ENCODE measurements at regions not wholly inside any gene's neighbourhood (a gene's known extent, or its start where the extent isn't known, plus 50 kb on each side); places are given as distances from the start of the nearest gene placed in this dataset.

- no peaks in the 10 kb centered on the region for H3K36me3 ChIP-seq (replicated peaks in 1 of 2; ENCODE audit: control insufficient read depth in 1 of 2, insufficient read depth in 2 of 2, low read length in 2 of 2)
- H3K79me2 ChIP-seq (ENCODE audit: insufficient read depth, low read length), result no peaks in the 10 kb centered on the region
- ATAC-seq (no peak), FAIRE-seq (no peak), DNase-seq (ENCODE audit: low spot score) (no peak)
- no peaks in the 10 kb centered on the region for H4K20me1 ChIP-seq (ENCODE audit: insufficient read depth, low read length)
- no TSS peak for BruUV-seq (replicated peaks)
- ChIA-PET CTCF (ENCODE audit: low intra/inter-chr PET ratio, low total read pairs) (no interaction called here), POLR2A (no interaction called here)
- no peak overlapping the region for H2AFZ ChIP-seq (ENCODE audit: low read length)
- 79% methylated on average over 3 of the region's 3 CpGs for WGBS (ENCODE audit: low lambda C conversion rate)
- H3K4me3 ChIP-seq (replicated peaks in 1 of 3; ENCODE audit: insufficient read depth in 1 of 3, low read depth in 2 of 3, low read length in 3 of 3), result no peak overlapping the region
- intact Hi-C loops (cut with micrococcal nuclease; ENCODE audit: unreplicated experiment) (no loop called here), in situ Hi-C loops (cut with HindIII; ENCODE audit: extremely low pct_ligation_motif_present, low pct_unique_long_range_greater_than_20kb) (no loop called here)
- peaks cover 65% of the 10 kb centered on the region for H3K4me1 ChIP-seq (ENCODE audit: insufficient read depth, low read length)
- H3K27ac ChIP-seq (ENCODE audit: extremely low read length, insufficient read depth, low read length), result no peak overlapping the region
- no peak overlapping the region for H3K9ac ChIP-seq (ENCODE audit: insufficient read depth, low read depth, low read length)
- no peaks in the 10 kb centered on the region for H3K27me3 ChIP-seq (ENCODE audit: control insufficient read depth in 1 of 2, insufficient read depth in 2 of 2, low read length in 2 of 2)
- no peaks in the 10 kb centered on the region for H3K9me3 ChIP-seq (ENCODE audit: low read length)
- no peak overlapping the region for H3K4me2 ChIP-seq (ENCODE audit: low read depth, low read length)
- TF ChIP-seq WIZ (CRISPR knock-in tag; IDR thresholded peaks at IDR 0.05), result no peak
- no peak for TF ChIP-seq ARID4A (CRISPR knock-in tag; IDR thresholded peaks at IDR 0.05; ENCODE audit: borderline replicate concordance)
- no peak for TF ChIP-seq MTF1 (CRISPR knock-in tag; IDR thresholded peaks at IDR 0.05)
- TF ChIP-seq HIC2 (CRISPR knock-in tag; IDR thresholded peaks at IDR 0.05; ENCODE audit: low read depth), result no peak
- no peak for TF ChIP-seq MAZ (IDR thresholded peaks at IDR 0.05; ENCODE audit: borderline replicate concordance, low read depth, low read length)
- no peak for TF ChIP-seq MAZ (CRISPR knock-in tag; IDR thresholded peaks at IDR 0.05; ENCODE audit: low read depth)
- TF ChIP-seq ZNF468 (CRISPR knock-in tag; IDR thresholded peaks at IDR 0.05), result no peak
- TF ChIP-seq HNRNPLL (IDR thresholded peaks at IDR 0.05; ENCODE audit: low read depth, low read length, poor library complexity, severe bottlenecking), result no peak
- TF ChIP-seq ZNF674 (CRISPR knock-in tag; IDR thresholded peaks at IDR 0.05; ENCODE audit: low read depth), result no peak
- no peak for TF ChIP-seq TEAD2 (CRISPR knock-in tag; IDR thresholded peaks at IDR 0.05)
- TF ChIP-seq MAFF (IDR thresholded peaks at IDR 0.05; ENCODE audit: low read depth, low read length), result no peak
- TF ChIP-seq ZBTB49 (CRISPR knock-in tag; IDR thresholded peaks at IDR 0.05; ENCODE audit: borderline replicate concordance), result no peak
- TF ChIP-seq ZNF207 (IDR thresholded peaks at IDR 0.05; ENCODE audit: borderline replicate concordance), result no peak
- no peak for TF ChIP-seq JDP2 (CRISPR knock-in tag; IDR thresholded peaks at IDR 0.05; ENCODE audit: borderline replicate concordance)
- no peak for TF ChIP-seq ZBTB20 (CRISPR knock-in tag; IDR thresholded peaks at IDR 0.05; ENCODE audit: borderline replicate concordance, low read depth)
- TF ChIP-seq ARNT (IDR thresholded peaks at IDR 0.05), result no peak
- TF ChIP-seq ZNF713 (CRISPR knock-in tag; IDR thresholded peaks at IDR 0.05), result no peak
- TF ChIP-seq ISL2 (CRISPR knock-in tag; IDR thresholded peaks at IDR 0.05), result no peak
- no peak for TF ChIP-seq SIN3B (IDR thresholded peaks at IDR 0.05; ENCODE audit: low read length)
- no peak for TF ChIP-seq GFI1 (CRISPR knock-in tag; IDR thresholded peaks at IDR 0.05; ENCODE audit: borderline replicate concordance)
Observed at GRCh38 chr5:173742432-173742816, 126.0 kb upstream of the BOD1 start.

All from HepG2 (cell line).